Frontal cortex (tissue), 3 donors: ENCODE measurements at regions not wholly inside any gene's neighbourhood (a gene's known extent, or its start where the extent isn't known, plus 50 kb on each side); places are given as distances from the start of the nearest gene placed in this dataset.
"Not testable (repeated sequence)": the region's sequence is repeated elsewhere in the genome, so short reads cannot be mapped to it uniquely, and the experiment has no call there.

Experiments used
- DNase-seq, 2 donors: peaks; one replicate each; pipeline ENCODE4 v3.0.0; 2012; ENCODE audit warnings: low spot score in 2 of 2
- FAIRE-seq: peaks from 2 replicates; lab custom pipeline; 2012; peaks lifted over from hg19 to GRCh38; lab: Jason Lieb, UNC
- donor health status: control.
- donor health status: control.
- donor health status: control.

DNA sequence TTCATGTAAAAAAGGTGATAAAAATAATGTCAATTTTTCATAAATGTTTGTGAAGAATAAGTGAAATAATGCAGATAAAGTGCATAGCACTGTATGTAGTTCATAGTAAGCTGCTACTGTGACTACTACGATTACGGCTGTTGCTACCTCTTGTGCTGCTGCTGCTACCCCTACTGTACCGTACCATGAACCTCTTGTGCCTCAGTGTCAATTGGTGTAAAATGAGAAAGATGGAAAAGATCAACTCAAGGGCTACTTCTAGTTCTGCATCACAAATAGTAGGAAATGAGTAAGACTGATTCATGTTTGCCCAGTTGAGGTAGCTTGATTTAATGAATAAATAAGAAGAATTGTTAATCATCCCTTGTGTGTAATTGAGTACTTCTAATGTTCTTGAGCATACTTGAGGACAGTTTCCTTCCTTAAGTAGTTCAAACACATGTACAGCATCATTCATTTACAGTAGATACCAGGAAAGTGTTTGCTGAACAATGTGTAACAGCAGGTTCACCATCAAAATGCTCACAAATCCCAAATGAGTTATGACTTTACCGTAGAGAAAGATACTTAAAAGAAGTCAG lies 200.0 kb upstream of the ATP10B start:
- no peak for DNase-seq
- no peak for FAIRE-seq

- DNase-seq (no peak), FAIRE-seq (no peak)
Observed at GRCh38 chr5:161047024-161047423, 195.0 kb upstream of the ATP10B start.

DNA sequence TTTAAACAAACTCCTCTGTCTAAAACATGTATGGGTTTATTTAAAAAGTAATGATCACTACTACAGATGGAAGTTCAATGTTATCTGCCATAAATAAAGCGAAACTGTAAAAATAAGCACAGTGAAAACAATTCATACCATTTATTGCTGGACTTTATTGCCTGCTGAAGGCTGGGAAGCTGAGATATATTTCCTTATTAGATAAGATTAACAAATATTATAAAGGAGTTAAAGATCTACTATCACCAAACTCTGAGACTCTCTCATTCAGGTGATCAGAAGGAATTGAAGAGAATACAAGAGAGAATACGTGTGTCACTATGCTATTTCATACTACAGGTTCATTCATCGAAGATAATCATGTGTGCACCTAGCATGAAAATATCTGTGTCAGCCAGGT lies 190.9 kb upstream of the ATP10B start:
- FAIRE-seq (no peak), DNase-seq (no peak)

- FAIRE-seq (no peak), DNase-seq (no peak)
Observed at GRCh38 chr5:161042443-161042842, 190.4 kb upstream of the ATP10B start.

DNA sequence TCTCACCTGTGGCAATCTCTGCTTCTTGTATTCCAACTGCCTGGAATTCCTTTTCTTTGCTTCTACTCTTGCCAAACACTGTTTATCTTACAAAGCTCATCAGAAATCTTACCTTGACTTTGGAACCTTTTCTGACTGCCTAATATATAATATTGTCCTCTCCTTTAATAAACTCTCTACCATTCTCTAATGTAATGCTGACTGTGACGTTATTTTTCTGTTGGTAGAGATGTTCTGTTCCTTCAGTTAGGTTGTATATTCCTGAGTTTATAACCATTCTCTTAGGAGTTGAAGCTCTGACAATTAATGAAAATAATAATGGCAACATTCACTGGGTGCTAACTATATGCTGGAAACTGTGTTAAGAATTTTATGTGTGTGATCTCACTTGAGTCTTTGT lies 188.8 kb upstream of the ATP10B start:
- FAIRE-seq: no peak
- DNase-seq: no peak

GRCh38 chr5:161036296-161036695 lies 184.3 kb upstream of the ATP10B start:
- DNase-seq (no peak), FAIRE-seq (no peak)

GRCh38 chr5:161034451-161034850 lies 182.4 kb upstream of the ATP10B start:
- FAIRE-seq: no peak
- no peak for DNase-seq

GRCh38 chr5:161030229-161030628 lies 178.2 kb upstream of the ATP10B start:
- FAIRE-seq: no peak
- no peak for DNase-seq

GRCh38 chr5:161027763-161028162 lies 175.8 kb upstream of the ATP10B start:
- FAIRE-seq: no peak
- DNase-seq: no peak

GRCh38 chr5:161023551-161023950 lies 171.5 kb upstream of the ATP10B start:
- no peak for FAIRE-seq
- DNase-seq: no peak

GRCh38 chr5:161022151-161022550 lies 170.1 kb upstream of the ATP10B start:
- FAIRE-seq (no peak), DNase-seq (no peak)

GRCh38 chr5:161009817-161010216 lies 157.8 kb upstream of the ATP10B start:
- no peak for FAIRE-seq

GRCh38 chr5:161009194-161009593 lies 157.2 kb upstream of the ATP10B start:
- DNase-seq (no peak), FAIRE-seq (no peak)

More at GRCh38 chr5:161009817-161010216, 157.8 kb upstream of the ATP10B start:
- DNase-seq: no peak

- no peak for FAIRE-seq
Observed at GRCh38 chr5:161007879-161008278, 155.9 kb upstream of the ATP10B start.

DNA sequence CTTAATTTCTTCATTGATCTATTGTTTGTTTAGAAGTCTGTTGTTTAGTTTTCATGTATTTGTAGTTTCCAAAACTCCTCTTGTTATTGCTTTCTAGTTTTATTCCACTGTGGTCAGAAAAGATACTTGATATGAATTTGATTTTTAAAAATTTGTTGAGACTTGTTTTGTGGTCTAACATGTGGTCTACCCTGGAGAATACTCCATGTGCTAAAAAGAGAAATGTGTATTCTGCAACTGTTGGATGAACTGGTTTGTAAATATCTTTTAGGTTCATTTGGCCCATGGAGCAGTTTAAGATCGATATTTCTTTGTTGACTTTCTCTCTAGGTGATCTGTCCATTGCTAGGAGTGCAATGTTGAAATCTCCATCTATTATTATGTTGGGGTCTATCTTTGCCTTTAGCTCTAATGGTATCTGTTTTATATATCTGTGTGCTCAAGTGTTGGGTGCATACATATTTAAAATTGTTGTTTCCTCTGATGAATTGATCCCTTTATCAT lies 150.6 kb upstream of the ATP10B start:
- no peak for FAIRE-seq

More at GRCh38 chr5:161007879-161008278, 155.9 kb upstream of the ATP10B start:
- DNase-seq: no peak

DNA sequence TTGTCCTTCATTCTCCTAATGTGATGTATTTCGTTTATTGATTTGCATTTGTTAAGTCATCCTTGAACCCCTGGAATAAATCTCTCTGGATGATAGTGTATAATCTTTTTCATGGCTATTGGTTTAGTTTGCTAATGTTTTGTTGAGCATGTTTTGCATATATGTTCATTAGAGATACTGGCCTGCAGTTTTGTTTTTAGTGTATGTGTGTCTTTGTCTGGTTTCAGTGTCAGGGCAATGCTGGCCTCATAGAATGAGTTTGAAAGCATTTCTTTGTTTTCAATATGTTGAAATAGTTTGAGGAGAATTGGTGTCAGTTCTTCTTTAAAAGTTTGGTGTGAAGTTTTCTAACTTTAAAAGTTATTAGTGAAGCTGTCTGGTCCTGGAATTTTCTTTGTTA lies 149.6 kb upstream of the ATP10B start:
- FAIRE-seq: no peak
- DNase-seq: no peak

More for the DNA sequence above, 150.6 kb upstream of the ATP10B start:
- no peak for DNase-seq

DNA sequence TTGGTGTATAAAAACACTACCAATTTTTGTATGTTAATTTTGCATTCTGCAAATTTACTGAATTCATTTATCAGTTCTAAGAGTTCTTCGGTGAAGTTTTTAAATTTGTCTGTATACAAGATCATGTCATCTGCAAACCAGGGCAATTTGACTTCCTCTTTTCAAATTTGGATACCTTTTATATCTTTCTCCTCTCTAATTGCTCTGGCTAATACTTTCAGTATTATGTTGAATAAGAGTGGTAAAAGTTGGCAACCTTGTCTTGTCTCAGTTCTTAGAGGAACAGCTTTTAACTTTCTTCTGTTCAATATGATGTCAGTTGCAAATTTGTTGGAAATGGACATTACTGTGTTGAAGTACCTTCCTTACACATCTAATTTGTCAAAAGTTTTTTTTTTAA lies 149.1 kb upstream of the ATP10B start:
- DNase-seq, FAIRE-seq: not testable (repeated sequence)

- FAIRE-seq (no peak), DNase-seq (no peak)
Observed at GRCh38 chr5:160991205-160991604, 139.2 kb upstream of the ATP10B start.

GRCh38 chr5:160979385-160979784 lies 127.4 kb upstream of the ATP10B start:
- no peak for FAIRE-seq
- no peak for DNase-seq

DNA sequence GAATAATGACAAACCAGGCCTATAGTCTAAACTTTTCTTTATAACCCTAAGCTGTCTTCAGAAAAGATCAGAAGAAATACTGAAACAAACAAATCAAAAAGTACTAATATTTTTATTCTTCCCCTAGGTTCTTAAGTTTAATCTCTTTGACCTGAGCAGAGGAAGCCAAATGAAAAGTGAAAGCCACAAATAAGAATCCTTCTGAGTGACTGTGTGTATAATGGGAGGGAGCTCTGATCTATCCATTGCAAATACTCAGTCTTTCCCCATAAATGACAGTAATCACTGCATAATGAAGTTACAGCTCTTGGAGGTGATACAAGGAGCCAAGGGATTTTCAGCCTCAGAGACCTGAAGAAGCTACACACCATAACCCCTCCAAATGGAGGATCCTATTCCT lies 126.9 kb upstream of the ATP10B start:
- no peak for DNase-seq
- no peak for FAIRE-seq

GRCh38 chr5:160976181-160976580 lies 124.2 kb upstream of the ATP10B start:
- no peak for FAIRE-seq
- DNase-seq: no peak

DNA sequence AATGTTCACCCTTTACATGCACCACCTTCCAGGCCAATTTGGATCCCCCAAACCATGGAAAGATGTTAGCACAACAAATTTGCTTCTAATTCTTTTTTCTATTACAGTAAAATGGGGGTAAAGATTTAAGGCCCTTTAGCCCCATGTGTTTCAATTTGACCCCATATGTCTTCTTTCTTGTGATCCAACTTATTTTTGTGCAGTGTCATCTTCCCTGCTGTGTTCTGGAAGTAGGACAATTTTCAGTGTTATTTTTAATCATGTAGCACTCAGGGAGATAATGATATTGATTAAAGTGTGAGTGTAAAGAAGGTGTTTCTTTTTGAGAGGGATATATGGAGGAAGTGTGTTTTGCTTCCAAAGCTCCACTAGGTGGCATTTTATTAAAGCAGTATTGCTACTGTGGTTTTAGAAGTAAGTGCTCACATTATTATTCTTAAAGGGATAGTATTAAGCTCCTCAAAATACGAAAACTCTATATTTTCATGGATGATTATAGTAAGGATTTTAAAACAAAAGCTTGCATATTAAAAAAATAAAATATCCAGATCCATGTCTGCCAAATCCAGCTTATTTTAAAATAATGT lies 118.7 kb upstream of the ATP10B start:
- DNase-seq (no peak), FAIRE-seq (no peak)
